ENCODE measurements at regions not wholly inside any gene's neighbourhood (a gene's known extent, or its start where the extent isn't known, plus 50 kb on each side); places are given as distances from the start of the nearest gene placed in this dataset.
A peak's percentile ranks its signal among the peaks of the same experiment; 100 is the strongest.

GRCh38 chr7:47724335-47724982 is 142.5 kb upstream of the TNS3 start:
- peak; percentile 67 for DNase-seq (ENCODE audit: low read depth)
- TF ChIP-seq, protein P1, sequence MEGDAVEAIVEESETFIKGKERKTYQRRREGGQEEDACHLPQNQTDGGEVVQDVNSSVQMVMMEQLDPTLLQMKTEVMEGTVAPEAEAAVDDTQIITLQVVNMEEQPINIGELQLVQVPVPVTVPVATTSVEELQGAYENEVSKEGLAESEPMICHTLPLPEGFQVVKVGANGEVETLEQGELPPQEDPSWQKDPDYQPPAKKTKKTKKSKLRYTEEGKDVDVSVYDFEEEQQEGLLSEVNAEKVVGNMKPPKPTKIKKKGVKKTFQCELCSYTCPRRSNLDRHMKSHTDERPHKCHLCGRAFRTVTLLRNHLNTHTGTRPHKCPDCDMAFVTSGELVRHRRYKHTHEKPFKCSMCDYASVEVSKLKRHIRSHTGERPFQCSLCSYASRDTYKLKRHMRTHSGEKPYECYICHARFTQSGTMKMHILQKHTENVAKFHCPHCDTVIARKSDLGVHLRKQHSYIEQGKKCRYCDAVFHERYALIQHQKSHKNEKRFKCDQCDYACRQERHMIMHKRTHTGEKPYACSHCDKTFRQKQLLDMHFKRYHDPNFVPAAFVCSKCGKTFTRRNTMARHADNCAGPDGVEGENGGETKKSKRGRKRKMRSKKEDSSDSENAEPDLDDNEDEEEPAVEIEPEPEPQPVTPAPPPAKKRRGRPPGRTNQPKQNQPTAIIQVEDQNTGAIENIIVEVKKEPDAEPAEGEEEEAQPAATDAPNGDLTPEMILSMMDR (conservative IDR thresholded peaks at IDR 0.05; ENCODE audit: control insufficient read depth, insufficient read depth, low read depth, low read length) = no peak
- H3K4me3 ChIP-seq (ENCODE audit: control insufficient read depth, low read depth, low read length) = no peak overlapping the region

GRCh38 chr7:47722126-47722525 is 140.2 kb upstream of the TNS3 start:
- no peak overlapping the region for H3K4me3 ChIP-seq (ENCODE audit: control insufficient read depth, low read depth, low read length)
- DNase-seq (ENCODE audit: low read depth) = no peak
- TF ChIP-seq, protein P1 (conservative IDR thresholded peaks at IDR 0.05; ENCODE audit: control insufficient read depth, insufficient read depth, low read depth, low read length) = no peak

- DNase-seq (ENCODE audit: low read depth) = no peak
- TF ChIP-seq, protein P1 (conservative IDR thresholded peaks at IDR 0.05; ENCODE audit: control insufficient read depth, insufficient read depth, low read depth, low read length) = no peak
- no peak overlapping the region for H3K4me3 ChIP-seq (ENCODE audit: control insufficient read depth, low read depth, low read length)
These were observed 139.8 kb upstream of the TNS3 start for GRCh38 chr7:47721670-47722069.

DNA sequence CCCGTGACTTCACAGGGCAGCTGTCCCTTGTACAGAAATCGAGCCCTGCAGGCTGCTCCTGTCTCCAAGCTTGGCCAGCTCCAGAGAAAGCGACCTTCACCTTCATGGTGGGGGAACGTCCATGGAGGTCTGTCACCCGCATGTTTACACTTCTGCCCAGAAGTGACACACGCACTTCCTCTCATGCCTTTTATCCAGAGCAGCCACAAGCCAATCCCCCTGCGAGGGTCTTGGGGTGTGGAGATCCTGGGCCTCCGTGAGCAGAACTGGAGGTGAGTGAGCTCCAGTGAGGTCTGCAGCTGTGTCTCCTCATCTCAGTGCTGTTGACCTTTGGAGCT is 139.0 kb upstream of the TNS3 start:
- no peak for DNase-seq (ENCODE audit: low read depth)
- H3K4me3 ChIP-seq (ENCODE audit: control insufficient read depth, low read depth, low read length) = no peak overlapping the region
- TF ChIP-seq, protein P1 (conservative IDR thresholded peaks at IDR 0.05; ENCODE audit: control insufficient read depth, insufficient read depth, low read depth, low read length) = no peak

GRCh38 chr7:47720141-47720906 is 138.4 kb upstream of the TNS3 start:
- TF ChIP-seq, protein P1 (conservative IDR thresholded peaks at IDR 0.05; ENCODE audit: control insufficient read depth, insufficient read depth, low read depth, low read length) = no peak
- peak; percentile 91 for DNase-seq (ENCODE audit: low read depth)

GRCh38 chr7:47719675-47720074 is 137.8 kb upstream of the TNS3 start:
- TF ChIP-seq, protein P1 (conservative IDR thresholded peaks at IDR 0.05; ENCODE audit: control insufficient read depth, insufficient read depth, low read depth, low read length) = no peak
- H3K4me3 ChIP-seq (ENCODE audit: control insufficient read depth, low read depth, low read length) = no peak overlapping the region
- no peak for DNase-seq (ENCODE audit: low read depth)

More at GRCh38 chr7:47720141-47720906, 138.4 kb upstream of the TNS3 start:
- H3K4me3 ChIP-seq (ENCODE audit: control insufficient read depth, low read depth, low read length) = no peak overlapping the region
